ENCODE measurements at regions not wholly inside any gene's neighbourhood (a gene's known extent, or its start where the extent isn't known, plus 50 kb on each side); places are given as distances from the start of the nearest gene placed in this dataset.
"Not testable (repeated sequence)": the region's sequence is repeated elsewhere in the genome, so short reads cannot be mapped to it uniquely, and the experiment has no call there.

DNA sequence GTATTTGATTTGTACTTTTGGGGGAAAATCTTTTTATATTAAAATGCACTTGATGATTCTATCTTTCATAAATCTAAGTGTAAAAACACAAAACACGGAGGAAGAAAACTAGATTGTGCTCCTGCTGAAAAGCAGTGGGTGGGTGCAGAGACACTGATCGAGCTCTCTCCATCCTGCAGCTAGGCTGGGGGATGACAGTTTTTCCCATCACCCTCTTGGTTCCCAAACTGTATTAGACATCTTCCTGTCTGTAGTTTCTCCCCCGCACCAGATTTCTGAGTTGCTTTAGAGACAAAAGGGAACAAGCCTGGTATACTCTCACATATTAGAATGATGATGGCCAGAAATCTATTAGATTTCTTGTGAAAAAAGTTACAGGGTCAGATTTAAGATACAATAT lies 99.6 kb downstream of the FAM114A2 start:
- DNase-seq = no peak

DNA sequence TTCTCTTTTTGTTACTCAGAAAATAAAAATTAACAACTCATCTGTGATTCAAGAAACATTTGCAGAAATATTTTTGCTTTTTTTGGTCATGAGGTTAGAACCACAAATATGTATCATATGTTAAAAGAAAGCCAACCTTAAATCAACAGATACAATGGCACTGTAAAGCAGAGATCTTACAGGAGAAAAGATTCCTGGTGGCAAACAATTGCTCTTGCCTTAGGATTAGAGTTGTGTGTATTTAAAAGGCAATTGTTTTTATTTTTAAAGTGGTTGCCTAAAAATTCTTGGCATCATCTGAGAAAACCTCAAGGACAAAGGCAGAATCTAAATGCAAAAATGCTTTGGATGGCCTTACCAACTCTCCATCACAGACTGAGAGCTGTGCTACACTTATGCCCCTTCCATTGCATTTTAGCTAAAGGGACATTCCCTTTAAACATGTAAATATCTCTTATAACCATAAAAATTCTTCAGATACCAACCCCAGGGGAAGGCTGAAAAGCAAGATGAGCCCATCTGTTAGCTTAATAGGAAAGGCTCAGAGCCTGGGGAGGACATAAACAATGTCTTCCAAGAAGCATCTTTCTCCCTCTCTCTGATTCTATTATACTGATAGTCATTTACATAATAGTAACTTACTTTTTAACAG lies 100.4 kb downstream of the FAM114A2 start:
- DNase-seq = no peak

- no peak for DNase-seq
Observed at GRCh38 chr5:153937661-153938060, 101.0 kb downstream of the FAM114A2 start.

DNA sequence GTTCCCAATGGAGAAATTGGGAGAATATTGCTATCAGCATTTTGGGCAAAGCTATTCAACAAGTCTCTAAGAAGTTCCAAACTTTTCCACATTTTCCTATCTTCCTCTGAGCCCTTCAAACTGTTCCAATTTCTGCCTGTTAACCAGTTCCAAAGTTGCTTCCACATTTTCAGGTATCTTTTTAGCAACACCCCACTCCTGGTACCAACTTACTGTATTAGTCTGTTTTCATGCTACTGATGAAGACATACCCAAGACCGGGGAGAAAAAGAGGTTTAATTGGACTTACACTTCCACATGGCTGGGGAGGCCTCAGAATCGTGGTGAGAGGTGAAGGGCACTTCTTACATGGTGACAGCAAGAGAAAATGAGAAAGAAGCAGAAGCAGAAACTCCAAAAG lies 103.6 kb downstream of the FAM114A2 start:
- not testable (repeated sequence) for DNase-seq

DNA sequence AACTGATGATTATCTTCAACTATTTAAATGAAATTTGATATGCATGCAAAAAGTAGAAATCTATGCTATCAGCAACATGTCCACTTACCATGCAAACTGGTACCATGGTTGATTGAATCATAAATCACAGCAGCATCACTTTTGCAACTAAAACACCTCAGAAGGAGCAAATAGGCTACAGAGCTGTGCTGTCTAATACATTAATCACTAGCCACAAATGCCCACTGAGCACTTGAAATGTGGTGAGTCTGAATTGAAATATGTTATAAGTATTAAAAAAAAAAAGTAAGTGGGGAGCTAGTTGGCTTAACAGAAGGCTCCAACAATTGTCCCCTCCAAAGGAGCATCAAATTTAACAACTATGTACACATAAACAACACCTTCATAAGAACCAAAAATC lies 112.5 kb downstream of the FAM114A2 start:
- no peak for DNase-seq

GRCh38 chr5:153919161-153919560 lies 119.5 kb downstream of the FAM114A2 start:
- DNase-seq = no peak

DNA sequence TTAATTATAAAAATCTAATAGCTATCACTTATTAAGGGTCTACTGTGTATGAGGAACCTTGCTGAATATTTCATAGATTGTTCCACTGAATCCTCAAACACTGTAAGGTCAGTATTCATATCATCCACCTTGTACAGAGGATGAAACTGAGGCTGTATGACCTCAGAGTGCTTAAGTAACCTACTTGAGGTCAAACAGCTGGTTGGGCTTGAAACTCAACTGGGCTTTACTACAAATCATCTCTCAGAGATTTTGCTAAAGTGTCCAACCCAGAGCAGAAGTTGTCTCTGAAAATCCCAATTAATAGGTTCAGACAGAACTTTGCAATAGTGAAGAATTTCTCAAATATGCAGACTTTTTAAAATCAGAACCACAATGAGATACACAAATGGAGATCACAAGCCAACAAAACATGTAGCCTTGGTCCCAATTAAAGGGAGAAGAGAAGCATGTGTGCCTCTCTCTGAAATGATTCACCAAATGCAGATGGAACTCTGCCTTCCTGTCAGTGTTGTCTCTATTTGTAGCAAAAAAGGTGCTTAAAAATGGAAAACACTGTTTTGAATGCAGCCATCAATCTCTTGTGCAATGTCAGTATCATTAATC lies 131.4 kb downstream of the FAM114A2 start:
- DNase-seq = no peak

DNA sequence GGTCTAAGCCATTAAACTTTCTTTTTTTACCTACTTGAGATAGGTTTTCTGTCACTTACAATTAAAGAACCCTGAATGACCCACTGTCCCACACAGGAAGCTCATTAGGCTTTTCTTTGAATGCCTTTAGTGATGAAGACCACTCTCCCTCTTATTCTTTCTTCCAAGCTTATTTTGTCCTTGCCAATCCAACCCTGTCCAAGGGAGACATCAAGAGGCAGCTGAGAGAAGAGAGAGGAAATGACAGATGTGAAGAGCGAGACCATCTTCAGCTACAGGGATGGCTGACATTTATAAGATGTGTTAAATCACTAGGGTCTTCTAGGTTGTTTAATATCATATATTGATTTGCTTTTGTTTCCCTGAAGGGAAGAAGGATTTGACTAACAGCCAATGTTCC lies 133.5 kb downstream of the FAM114A2 start:
- no peak for DNase-seq

GRCh38 chr5:153903321-153903720 lies 135.4 kb downstream of the FAM114A2 start:
- DNase-seq = no peak

- no peak for DNase-seq
Observed at GRCh38 chr5:153902016-153902415, 136.7 kb downstream of the FAM114A2 start.

GRCh38 chr5:153901449-153901848 lies 137.3 kb downstream of the FAM114A2 start:
- DNase-seq = no peak

GRCh38 chr5:153900703-153901395 lies 137.9 kb downstream of the FAM114A2 start:
- DNase-seq = no peak

DNA sequence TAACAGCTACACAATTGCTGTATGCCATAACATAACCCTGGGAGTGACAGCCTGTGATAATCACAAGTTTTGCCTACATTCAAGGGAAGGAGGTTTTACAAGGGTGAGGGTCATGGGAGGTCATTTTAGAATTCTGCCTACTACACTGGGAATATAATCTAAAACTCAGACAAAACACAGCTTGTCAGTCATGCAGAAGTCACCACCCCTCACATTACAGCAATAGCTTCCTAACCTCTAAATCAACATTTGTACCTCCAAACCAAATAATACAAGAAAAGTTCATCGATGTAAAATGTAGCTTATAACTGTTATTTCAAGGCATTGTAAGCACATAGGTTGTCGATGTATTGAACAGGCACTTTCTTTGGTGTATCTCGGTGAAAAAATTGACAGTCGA lies 139.0 kb downstream of the FAM114A2 start:
- no peak for DNase-seq

- DNase-seq = peak; percentile 16
Observed at GRCh38 chr5:153896701-153897100, 142.0 kb downstream of the FAM114A2 start.

GRCh38 chr5:153896117-153896516 lies 142.6 kb downstream of the FAM114A2 start:
- no peak for DNase-seq

GRCh38 chr5:153895266-153895665 lies 143.4 kb downstream of the FAM114A2 start:
- DNase-seq = no peak

DNA sequence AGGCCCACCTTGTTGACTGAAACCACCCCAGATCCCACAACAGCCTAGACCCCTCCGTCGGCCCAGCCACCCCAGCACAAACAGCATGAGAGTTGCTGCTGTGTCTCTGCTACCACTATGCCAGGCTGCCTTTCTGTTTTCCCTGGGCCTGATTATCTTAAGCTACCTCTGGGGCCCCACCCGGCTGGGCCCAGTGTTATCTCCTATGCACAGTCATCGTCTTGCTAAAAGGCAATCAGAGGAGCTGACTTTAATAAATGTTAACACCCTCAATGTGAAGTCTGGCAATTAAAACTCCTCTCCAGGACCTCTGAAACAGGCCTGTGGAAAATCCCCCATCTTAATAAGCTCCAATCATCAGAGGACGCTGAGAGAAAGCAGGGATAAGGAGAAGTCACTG lies 144.9 kb downstream of the FAM114A2 start:
- DNase-seq = peak; percentile 91

DNA sequence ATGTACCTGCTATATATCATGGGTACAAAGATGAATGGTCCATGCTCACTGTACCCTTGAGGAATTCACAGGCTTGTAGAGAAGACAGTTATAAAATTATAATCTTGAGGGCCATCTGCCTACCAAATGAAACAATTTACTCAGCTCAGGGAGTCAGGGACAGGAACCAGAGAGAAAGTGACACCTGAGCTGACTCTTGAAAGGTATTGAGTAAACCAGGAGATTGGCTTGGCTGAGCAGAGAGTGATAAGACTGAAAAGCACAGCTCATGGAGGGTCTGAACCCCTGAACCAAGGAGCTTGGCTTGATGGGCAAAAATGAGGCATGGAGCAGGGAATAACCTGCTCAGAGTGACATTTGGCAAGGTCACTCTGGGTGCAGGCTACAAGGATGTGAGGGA lies 147.3 kb downstream of the FAM114A2 start:
- DNase-seq = no peak

DNA sequence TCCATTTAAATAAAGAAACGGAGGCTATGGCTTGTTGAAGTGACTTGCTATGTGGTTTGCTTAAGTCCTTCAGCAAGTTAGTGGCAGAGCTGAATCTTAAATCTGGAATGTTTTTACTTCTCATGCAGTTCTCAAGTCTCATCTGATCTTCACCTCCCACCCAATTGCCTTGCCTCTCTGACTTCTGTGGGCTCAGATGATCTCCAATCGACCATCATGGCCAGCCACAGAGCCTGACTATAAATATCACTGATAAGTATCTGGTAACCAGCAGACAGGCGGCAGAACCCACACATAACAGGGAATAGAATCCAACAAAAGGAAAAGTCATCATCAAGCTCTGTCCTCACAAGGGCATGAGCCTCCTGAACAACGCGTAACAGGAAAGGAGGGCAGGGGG lies 149.9 kb downstream of the FAM114A2 start:
- DNase-seq = no peak

GRCh38 chr5:153885141-153885540 lies 153.6 kb downstream of the FAM114A2 start:
- no peak for DNase-seq

GRCh38 chr5:153884612-153884957 lies 154.1 kb downstream of the FAM114A2 start:
- DNase-seq = no peak

DNA sequence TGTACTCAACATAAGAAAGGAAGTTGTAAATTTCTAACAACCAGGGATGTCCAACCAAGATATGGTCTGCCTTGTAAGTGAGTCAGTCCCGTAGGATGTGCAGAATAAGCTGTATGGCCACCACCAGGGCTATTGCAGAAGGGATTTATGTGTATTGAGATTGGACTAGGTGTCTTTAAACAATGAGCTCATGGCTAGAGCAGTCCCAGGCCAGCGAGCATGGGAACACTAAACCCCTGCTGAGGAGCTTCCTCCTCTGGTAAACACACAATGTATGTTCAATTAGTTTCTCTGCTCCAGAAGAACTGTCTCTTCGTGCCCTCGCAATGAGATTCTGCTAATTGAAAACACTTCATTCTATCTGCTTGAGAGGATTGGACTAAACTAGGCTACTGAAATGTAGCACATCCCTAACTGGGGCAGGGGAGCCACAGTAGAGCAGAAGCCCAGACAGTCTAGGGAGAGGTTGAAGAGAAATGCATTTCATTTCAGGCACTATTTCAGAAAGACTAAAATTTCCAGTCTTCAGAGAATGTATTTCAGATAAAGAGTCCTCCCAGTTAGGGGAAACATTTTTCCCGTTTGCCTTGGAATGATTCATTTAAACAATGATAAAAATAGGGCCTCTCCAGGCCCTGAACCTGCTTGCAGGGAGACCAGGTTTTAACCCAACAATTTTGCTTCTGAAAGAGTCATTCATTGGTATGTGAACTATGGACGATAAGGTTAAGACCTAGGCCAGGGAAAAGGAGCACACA lies 154.7 kb downstream of the FAM114A2 start:
- no peak for DNase-seq

- DNase-seq = no peak
Observed at GRCh38 chr5:153881687-153882086, 157.0 kb downstream of the FAM114A2 start.

GRCh38 chr5:153880106-153880505 lies 158.6 kb downstream of the FAM114A2 start:
- no peak for DNase-seq
